Pulmonary artery endothelial cell (primary cell): ENCODE measurements at regions not wholly inside any gene's neighbourhood (a gene's known extent, or its start where the extent isn't known, plus 50 kb on each side); places are given as distances from the start of the nearest gene placed in this dataset.
"Not testable (repeated sequence)": the region's sequence is repeated elsewhere in the genome, so short reads cannot be mapped to it uniquely, and the experiment has no call there.

ENCODE experiments used
- DNase-seq: peaks from one replicate; pipeline ENCODE4 v3.0.0-alpha.2; 2011; ENCODE audit warnings: low read depth, low spot score

DNA sequence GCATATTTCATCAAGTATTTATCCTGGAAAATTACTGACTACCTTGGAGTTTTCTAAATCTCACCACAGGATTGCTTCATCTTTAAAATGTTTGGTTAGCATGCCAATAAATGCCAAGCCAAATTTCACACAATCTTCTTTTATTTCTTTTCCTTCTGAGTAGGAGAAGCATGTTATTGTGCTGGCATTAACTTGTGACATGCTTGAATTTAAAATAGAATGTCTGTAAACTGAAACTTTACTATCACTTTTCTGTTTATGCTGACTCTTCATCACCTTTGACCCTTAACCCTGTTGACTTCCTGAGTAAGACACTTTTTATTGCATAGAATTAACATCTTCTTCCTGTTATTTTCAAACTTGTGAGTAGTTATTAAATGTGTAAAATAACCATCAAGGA lies 56.2 kb upstream of the LRRTM4 start:
- no peak for DNase-seq

DNA sequence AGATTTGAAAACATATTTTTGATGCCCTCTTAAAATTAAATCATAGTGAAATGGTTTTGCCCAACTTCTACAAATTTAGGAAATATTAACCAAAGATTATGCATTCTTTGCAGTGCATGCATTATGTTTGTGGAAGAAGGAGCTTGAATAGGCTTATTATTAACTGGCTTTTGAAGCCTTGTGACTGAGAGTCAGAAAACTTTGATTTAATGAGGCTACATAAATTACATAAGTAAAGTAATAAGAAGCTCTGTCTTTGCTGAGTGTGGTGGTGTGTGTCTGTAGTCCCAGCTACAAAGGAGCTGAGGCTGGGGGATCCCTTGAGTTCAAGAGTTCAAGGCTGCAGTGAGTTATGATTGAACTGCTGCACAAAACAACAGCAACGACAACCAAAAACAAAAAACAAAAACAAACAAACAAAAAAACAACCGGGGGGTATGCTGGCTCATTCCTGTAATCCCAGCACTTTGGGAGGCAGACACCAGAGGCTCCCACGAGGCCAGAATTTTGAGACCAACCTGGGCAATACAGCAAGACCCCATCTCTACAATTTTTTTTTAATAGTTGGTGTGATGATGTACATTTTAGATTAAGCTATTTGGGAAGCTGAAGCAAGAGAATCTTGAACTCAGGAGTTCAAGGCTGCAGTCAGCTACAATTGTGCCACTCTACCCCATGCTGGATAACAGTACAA lies 57.0 kb upstream of the LRRTM4 start:
- no peak for DNase-seq

DNA sequence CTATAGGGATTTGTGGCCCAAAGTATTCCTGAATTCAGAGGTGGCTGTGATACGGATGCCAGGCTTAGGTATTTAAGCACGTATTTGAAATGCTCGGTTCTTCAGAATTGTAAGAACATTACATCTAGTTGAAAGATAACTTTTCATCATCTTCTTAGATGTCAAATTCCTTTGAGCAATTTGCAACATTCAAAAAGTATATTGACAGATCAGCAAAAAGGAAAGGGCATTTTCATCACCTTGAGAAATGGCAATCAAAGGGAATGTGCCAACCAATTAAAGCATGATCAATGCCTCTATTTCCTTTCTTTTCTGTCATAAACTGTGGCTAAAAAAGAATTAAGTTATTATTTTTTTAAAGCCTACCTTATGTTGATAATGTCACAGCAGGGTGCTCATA lies 66.3 kb upstream of the LRRTM4 start:
- DNase-seq: no peak

DNA sequence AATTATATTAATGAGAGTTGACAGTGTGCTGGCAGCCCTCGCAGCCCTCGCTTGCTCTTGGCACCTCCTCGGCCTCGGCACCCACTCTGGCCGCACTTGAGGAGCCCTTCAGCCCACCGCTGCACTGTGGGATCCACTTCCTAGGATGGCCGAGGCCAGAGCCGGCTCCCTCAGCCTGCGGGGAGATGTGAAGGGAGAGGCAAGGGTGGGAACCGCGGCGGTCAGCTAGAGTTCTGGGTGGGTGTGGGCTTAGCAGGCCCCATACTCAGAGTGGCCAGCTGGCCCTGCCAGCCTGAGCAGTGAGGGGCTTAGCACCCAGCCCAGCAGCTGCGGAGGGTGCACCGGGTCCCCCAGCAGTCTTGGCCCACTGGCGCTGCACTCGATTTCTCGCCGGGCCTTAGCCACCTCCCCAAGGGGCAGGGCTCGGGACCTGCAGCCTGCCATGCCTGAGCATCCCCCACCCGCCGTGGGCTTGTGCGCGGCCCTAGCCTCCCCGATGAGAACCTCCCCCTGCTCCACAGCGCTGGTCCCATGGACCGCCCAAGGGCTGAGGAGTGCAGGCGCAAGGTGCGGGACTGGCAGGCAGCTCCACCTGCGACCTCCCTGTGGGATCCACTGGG lies 68.2 kb upstream of the LRRTM4 start:
- DNase-seq: no peak

DNA sequence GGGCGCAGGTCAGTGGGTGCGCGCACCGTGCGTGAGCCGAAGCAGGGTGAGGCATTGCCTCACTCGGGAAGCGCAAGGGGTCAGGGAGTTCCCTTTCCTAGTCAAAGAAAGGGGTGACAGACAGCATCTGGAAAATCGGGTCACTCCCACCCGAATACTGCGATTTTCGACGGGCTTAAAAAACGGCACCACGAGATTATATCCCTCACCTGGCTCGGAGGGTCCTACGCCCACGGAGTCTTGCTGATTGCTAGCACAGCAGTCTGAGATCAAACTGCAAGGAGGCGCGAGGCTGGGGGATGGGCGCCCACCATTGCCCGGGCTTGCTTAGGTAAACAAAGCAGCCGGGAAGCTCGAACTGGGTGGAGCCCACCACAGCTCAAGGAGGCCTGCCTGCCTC lies 70.8 kb upstream of the LRRTM4 start:
- DNase-seq: not testable (repeated sequence)

DNA sequence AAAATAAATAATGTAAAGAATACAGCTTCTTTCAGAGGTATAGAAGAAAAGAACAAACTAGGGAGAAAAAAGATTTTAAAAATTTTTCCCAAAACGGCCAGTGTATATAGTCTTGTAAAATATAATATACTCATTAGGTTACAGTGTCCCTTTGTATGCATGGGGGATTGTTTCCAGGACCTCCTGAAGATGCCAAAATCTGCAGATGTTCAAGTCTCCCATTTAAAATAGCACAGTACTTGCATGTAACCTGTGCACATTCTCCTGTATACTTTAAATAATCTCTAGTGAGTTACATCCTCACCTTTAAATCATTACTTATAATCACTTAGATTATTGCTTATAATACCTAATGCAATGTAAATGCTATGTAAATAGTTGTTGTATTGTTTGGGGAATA lies 80.6 kb upstream of the LRRTM4 start:
- no peak for DNase-seq

DNA sequence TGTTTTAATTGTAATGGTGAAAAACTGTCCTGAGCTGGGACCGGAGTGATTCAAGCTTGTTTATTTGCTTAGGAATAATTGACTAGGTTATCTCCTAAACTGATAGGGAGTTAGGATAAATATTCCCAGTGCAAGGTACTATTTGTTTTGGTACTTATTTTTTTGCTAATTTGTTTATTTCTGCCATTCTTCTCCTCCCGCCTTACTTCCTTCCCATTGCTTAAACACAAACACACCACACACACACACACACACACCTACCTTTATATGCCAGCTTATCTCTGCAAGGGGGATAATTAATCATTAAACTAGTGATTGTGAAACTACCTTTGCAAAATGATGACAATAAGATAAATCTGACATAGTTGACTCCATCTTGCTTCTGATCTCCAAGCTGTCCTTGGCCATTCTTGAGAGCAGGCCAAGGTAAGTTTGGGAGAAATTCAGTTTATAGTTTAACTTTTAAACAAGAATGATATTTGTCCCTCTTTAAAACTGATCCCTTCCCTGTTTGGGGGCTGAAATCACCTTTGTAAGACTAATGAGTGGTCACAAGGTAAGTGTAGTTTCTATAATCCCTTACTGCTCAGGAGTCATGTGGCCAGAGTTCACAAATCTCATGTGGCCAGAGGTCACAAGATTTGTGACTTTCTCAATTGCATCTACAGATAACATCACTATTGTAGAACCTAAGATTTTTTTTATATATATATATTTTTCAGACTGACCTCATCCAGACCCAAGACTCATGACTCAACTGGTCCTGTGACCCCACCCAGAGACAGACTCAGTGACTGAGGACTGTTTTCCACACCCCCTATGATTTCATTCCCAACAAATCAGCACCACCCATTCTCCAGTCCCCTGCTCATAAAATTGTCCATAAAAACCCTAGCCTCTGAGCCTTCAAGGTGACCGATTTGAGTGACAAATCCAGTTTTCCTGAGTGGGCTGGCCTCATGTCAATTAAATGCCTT lies 83.1 kb upstream of the LRRTM4 start:
- no peak for DNase-seq

DNA sequence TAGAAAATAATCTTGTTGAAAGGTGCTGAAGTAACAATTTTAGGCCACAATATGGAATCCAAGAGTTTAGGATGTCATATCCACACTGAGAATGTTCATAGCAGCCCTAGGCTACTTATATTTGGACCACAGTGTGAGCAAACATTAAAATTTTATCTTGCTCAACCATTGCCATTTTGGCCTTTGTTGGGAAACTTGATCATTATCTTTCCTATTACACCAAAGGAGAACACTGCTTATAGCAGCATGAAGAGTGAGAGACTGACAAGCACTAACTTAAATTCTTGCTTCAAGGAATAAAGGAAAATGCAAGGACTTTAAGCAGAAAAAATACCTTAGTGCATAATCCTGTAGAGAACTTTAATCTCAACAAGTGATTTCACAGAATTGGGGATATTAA lies 86.3 kb upstream of the LRRTM4 start:
- no peak for DNase-seq

DNA sequence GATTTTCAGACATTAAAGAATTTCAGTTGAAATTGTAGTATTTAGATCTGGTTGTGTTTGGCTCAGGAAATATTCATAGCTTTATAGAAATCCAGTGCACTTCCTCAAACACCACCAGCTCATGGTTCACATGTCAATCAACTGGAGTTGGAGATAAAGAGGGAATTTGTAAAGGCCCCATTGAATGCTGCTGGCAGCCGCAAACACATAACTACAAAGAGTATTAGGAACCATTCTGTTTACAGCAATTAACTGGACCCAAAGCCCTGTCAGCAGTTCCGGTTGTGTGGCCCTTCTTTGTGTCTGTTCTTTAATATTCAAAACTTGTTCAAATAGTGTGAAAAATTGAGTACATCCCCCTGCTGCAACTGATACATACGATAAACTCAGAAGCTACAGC lies 107.4 kb upstream of the LRRTM4 start:
- no peak for DNase-seq

DNA sequence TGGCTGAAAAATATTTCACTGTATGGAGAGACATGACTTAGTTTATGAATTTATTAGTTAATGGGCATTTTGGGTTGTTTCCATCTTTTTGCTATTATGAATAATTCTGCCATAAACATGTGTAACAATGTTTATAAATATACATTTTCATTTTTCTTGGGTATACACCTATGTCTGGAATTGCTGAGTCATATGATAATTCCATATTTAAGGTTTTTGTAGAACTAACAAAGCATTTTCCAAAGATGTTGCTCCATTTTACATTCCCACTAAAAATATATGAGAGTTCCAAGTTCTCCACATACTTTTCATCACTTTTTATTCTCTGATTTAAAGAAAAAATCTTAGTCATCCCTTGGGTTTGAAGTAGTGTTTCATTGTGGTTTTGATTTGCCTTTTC lies 108.8 kb upstream of the LRRTM4 start:
- DNase-seq: no peak

DNA sequence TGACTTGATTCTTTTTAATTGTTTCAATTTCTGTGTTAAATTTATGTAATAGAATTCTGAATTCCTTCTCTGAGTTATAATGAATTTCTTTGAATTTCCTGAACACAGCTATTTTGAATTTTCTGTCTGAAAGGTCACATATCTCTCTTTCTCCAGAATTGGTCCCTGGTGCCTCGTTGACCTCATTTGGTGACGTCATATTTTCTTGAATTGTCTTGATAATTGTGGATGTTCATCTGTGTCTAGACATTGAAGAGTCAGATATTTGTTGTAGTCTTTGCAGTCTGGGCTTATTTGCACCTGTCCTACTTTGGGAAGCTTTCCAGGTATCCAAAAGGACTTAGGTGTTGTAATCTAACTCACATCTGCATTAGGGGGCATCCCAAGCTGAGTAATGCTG lies 111.4 kb upstream of the LRRTM4 start:
- DNase-seq: no peak

DNA sequence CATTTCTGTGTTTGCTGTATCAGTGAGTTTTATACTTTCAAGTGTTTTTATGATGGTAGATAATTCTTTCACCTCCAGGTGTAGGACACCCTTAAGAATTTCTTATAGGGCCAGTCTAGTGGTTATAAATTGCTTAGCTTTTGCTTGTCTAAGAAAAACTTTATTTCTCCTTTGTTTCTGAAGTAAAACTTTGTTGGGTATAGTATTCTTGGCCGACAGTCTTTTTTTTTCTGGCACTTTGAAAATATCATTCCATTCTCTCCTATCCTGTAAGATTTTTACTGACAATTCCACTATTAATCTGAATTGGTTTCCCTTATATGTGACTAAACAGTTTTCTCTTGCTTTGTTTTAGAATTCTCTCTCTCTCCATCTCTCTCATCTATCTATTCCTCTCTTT lies 118.7 kb upstream of the LRRTM4 start:
- DNase-seq: no peak

DNA sequence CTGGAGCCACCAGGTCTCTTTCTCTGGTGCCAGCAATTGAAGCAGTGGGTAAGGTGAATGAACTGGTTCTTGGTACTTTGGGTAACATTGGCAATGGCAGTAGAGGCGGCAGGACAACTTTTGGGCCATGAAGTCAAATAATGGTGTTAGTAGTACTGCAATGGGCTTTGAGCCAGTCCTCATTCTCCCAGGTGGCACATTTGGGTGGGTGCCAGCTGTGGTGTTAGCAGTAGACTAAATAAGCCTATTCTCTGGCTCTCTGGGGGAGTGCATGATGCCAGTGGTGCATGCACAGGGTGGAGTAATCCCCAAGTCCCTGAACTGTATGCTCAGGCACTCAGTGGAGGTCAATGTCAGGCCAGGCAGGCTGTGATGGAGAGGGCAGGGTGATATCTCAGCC lies 120.2 kb upstream of the LRRTM4 start:
- no peak for DNase-seq

DNA sequence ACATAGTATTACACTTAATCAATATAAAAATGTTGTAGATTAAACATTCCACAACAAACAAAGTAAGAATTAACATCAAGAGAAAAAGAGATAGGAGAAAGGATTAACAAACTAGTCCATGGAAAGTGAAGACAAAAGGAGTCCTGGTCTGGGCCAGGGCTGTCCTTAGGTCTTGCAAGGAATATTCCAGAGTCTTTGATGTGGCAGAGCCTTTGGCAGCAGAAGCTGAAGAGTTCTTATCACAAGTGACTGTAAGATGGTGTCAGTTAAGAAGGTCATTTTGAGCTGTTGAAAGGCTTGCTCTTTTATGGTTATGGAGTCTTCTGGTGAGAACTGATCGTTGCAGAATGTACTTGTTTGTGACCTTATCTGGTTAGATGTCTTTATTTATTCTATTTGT lies 127.7 kb upstream of the LRRTM4 start:
- DNase-seq: no peak

DNA sequence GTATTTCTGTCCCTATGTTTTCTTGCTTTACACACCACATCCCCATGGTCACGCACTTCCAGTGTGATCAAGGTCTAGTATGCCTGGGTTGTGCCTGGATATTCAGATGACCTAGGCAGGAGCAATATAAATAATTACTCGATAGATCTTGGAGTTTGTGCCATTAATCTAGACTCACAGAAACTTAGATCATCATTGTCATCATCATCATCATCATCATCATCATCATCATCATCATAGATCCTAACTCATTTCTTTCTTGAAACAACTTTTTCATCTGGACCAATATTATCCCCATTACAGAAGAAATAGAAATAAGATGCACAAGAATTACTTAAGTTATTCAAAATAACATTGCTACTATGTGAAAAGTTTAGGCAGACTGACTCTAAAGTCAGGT lies 130.3 kb upstream of the LRRTM4 start:
- DNase-seq: no peak

DNA sequence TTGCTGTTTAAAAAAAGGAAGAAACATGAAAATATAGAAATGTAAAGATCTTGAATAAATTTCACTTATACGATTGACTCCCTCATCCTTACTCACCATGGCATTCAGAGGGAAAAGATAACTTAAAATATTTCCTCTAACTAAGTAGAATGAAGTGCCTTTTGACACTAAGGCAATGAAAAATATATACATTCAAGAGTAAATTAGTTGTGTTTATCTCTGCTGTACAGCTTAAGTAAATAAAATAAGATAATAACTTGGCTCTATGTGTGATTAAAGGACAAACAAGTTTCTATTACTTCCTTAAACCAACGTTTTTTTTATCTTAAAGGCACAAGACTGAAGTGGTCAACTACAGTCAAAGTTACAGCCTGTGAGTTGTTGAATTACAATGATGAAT lies 142.3 kb upstream of the LRRTM4 start:
- DNase-seq: no peak

DNA sequence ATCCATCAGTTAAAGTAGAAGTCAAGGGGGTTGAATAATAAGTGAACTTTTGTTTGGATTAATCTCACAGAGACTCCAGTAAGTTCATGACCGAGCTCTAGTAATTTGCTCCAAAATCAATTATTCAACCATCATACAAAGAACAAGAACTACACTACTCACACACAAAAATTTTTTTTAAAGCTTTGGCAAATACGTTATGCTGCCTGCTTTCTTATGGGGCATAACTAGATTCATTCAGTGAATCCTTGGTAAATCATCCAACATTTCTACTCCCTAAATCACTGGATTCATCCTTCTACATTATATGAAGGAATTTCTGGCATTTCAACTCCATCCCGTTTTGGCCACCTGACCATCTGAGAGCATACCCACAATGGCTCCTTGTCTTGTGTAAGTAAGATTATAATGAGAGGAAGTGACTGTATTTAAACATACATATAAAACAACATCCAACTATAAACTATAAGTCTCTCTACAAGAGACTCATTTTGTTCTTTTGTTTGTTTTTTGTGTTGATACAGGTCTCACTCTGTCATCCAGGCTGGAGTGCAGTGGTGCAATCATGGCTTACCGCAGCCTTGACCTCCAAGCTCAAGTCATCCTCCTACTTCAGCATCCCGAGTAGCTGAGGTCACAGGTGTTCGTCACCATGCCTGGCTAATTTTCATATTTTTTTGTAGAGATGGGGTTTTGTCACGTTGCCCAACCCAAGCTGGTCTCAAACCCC lies 144.2 kb upstream of the LRRTM4 start:
- DNase-seq: no peak

DNA sequence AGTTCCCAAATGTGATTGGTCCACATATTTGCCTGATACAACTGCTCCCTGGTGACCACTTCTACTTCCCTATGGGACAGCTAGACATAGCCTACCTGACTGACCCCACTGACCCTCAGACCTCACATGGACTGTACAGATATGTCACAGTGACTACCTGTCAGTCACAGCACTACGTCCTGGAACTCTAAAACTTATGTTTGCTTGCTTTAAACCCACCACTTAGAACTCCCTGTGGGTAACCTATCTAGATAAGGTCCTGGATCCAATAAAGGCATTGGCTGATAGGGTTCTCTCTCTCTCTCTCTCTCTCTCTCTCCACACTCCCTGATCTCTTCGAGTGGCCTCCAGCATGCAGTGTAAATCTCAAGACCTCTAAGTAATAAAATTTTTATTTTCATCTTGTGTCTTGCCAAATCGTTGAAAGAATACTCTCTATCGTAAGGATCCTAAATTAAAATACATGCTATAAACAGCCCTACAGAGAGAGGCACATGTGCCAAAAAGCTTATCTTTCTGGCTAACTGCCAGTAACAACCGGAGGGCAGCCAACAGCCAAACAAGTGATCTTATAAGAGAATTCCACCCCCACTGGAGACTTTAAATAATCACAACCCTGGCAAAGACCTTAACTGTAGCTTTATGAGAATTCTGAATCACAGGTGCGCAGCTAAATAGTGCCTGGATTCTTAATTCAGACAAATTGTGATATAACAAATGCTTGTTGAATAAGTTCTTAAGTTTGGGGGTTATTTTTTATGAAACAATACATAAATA lies 162.6 kb upstream of the LRRTM4 start:
- not testable (repeated sequence) for DNase-seq

DNA sequence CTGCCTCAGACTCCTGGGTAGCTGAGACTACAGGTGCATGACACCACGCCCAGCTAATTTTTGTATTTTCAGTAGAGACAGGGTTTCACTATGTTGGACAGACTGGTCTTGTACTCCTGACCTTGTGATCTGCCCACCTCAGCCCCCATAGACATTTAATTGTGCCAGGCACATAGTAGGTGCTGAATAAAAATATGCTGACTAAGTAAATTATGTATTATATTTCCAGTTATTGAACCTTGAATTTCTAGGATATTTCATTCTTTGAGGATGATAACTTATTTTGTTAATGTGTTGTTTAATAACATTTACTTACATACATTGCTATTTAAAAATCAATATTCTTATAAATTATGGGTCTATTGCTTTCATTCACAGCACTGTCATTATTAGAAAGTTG lies 190.4 kb upstream of the LRRTM4 start:
- DNase-seq: no peak

DNA sequence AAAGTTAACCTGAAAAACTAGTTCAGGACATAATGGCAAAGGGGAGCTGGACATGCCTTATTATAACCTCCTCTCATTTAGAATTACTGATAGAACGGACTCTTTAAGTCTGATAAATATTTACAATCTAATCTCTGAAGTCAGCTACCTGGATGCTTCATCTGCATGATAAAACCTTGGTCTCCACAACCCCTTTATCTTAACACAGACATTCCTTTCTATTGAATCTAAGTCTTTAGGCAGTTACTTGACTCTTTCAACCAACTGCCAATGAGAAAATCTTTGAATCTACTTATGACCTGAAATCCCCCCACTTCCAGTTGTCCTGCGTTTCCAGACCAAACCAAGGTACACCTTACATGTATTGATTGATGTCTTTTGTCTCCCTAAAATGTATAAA lies 191.2 kb upstream of the LRRTM4 start:
- DNase-seq: no peak

DNA sequence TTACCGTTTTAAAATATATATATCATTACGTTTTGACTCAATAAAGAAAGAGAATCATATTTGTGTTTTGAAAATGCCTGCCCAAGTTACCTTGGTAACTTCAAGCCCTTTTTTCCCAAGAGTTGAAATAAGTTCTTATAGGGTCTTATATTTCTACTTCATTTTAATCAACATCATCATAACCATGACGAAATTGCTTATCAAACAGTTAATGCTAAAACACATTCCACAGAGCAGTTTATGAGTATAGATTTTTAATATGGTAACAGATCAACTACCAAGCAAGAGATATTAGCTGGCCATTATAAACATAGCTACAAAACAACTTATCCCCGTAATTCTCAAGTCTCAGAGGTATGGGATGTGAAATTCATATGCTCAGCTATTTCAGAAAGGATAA lies 197.9 kb upstream of the LRRTM4 start:
- DNase-seq: no peak
